AG04450 (cell line): ENCODE measurements at regions not wholly inside any gene's neighbourhood (a gene's known extent, or its start where the extent isn't known, plus 50 kb on each side); places are given as distances from the start of the nearest gene placed in this dataset.

Source experiments
- CTCF ChIA-PET: fragments of 300-600, 350-600 bp; formaldehyde crosslinking; extraction: SDS; loops from one replicate; lab custom pipeline; 2022; ENCODE audit warnings: antibody characterized with exemption, inconsistent platforms; lab: Charles Lee
- POLR2A ChIA-PET: fragments of 350-600 bp; formaldehyde crosslinking; extraction: SDS; loops from one replicate; lab custom pipeline; 2021; ENCODE audit warnings: antibody characterized with exemption, inconsistent platforms; lab: Yijun Ruan, JAX
- DNase-seq: peaks from one replicate; pipeline ENCODE4 v3.0.0-alpha.2; 2011; ENCODE audit warnings: low read depth, low spot score
- H3K27ac ChIP-seq: one replicate; pipeline ENCODE4 v1.5.1; 2012; ENCODE audit warnings: low read depth, low read length, control low read depth
- H3K27me3 ChIP-seq: one replicate; pipeline ENCODE4 v1.6.0; 2012; ENCODE audit warnings: low read length; ENCODE audit not compliant: control insufficient read depth, insufficient read depth
- H3K4me3 ChIP-seq: 2 replicates; pipeline ENCODE4 v1.5.1; 2011; ENCODE audit warnings: mild to moderate bottlenecking, low read depth, low read length, control low read depth
- H3K9me3 ChIP-seq: 2 replicates; pipeline ENCODE4 v1.5.1; 2012; ENCODE audit warnings: low read length; ENCODE audit not compliant: control insufficient read depth, insufficient read depth
- CTCF ChIP-seq: IDR thresholded peaks from 2 replicates; pipeline ENCODE4 v1.5.1; 2011; ENCODE audit warnings: low read depth, low read length, control low read depth, inconsistent platforms

- ChIA-PET POLR2A (no interaction called here), CTCF (no interaction called here)
- H3K27ac ChIP-seq: no peak overlapping the region
- DNase-seq: no peak
- no peak for TF ChIP-seq CTCF
- no peak overlapping the region for H3K4me3 ChIP-seq
- no peaks in the 10 kb centered on the region for H3K27me3 ChIP-seq
- no peaks in the 10 kb centered on the region; the same call in 1 of the 2 replicates for H3K9me3 ChIP-seq
These were observed 2309.5 kb upstream of the C9orf72 start for GRCh38 chr9:29882767-29883166.

GRCh38 chr9:29906065-29906464 lies 2332.8 kb upstream of the C9orf72 start:
- H3K27me3 ChIP-seq: no peaks in the 10 kb centered on the region
- CTCF ChIA-PET: no interaction called here
- no peak overlapping the region for H3K4me3 ChIP-seq
- POLR2A ChIA-PET: no interaction called here
- no peaks in the 10 kb centered on the region for H3K9me3 ChIP-seq
- TF ChIP-seq CTCF: no peak
- no peak for DNase-seq
- H3K27ac ChIP-seq: no peak overlapping the region

- no peak for TF ChIP-seq CTCF
- Histone ChIP-seq H3K27me3 (no peaks in the 10 kb centered on the region), H3K4me3 (no peak overlapping the region), H3K27ac (no peak overlapping the region), H3K9me3 (peaks cover 6% of the 10 kb centered on the region; the same call in 1 of the 2 replicates)
- no peak for DNase-seq
- POLR2A ChIA-PET: no interaction called here
- CTCF ChIA-PET: no interaction called here
These were observed 2354.8 kb upstream of the C9orf72 start for GRCh38 chr9:29928072-29928471.

- Histone ChIP-seq H3K4me3 (no peak overlapping the region), H3K27ac (no peak overlapping the region), H3K27me3 (no peaks in the 10 kb centered on the region), H3K9me3 (0 out of 2 replicates have a peak, but pooled peaks cover 5% of the 10 kb centered on the region)
- no peak for DNase-seq
- TF ChIP-seq CTCF: no peak
- CTCF ChIA-PET: no interaction called here
- POLR2A ChIA-PET: no interaction called here
These were observed 2366.3 kb upstream of the C9orf72 start for GRCh38 chr9:29939559-29939958.

GRCh38 chr9:29945012-29945411 lies 2371.7 kb upstream of the C9orf72 start:
- Histone ChIP-seq H3K27ac (no peak overlapping the region), H3K9me3 (no peaks in the 10 kb centered on the region), H3K27me3 (no peaks in the 10 kb centered on the region), H3K4me3 (no peak overlapping the region)
- no peak for TF ChIP-seq CTCF
- ChIA-PET POLR2A (no interaction called here), CTCF (no interaction called here)
- no peak for DNase-seq
